C1 segment of cervical spinal cord (tissue), 14 donors: ENCODE measurements at regions not wholly inside any gene's neighbourhood (a gene's known extent, or its start where the extent isn't known, plus 50 kb on each side); places are given as distances from the start of the nearest gene placed in this dataset.
"Not testable (repeated sequence)": the region's sequence is repeated elsewhere in the genome, so short reads cannot be mapped to it uniquely, and the experiment has no call there.

Experiments
- DNase-seq, 14 donors: peaks; one replicate each; lab custom pipeline; 2025; lab: John Stamatoyannopoulos, UW

- DNase-seq = not testable (repeated sequence)
These were observed 124.3 kb downstream of the PTCHD1 start for GRCh38 chrX:23458957-23459356.

GRCh38 chrX:23465105-23465791 is 130.6 kb downstream of the PTCHD1 start:
- DNase-seq = no peak

GRCh38 chrX:23465985-23466384 is 131.3 kb downstream of the PTCHD1 start:
- no peak for DNase-seq

- no peak for DNase-seq
These were observed 143.4 kb downstream of the PTCHD1 start for GRCh38 chrX:23478056-23478455.

GRCh38 chrX:23478561-23478960 is 143.9 kb downstream of the PTCHD1 start:
- DNase-seq = no peak

- DNase-seq = no peak
These were observed 147.9 kb downstream of the PTCHD1 start for GRCh38 chrX:23482561-23482960.

- DNase-seq = no peak
These were observed 148.7 kb downstream of the PTCHD1 start for GRCh38 chrX:23483396-23483795.

GRCh38 chrX:23493941-23494374 is 159.3 kb downstream of the PTCHD1 start:
- DNase-seq = no peak

GRCh38 chrX:23494741-23495140 is 160.1 kb downstream of the PTCHD1 start:
- no peak for DNase-seq

- no peak for DNase-seq
These were observed 163.3 kb downstream of the PTCHD1 start for GRCh38 chrX:23497919-23498318.

GRCh38 chrX:23501974-23502373 is 165.3 kb upstream of the PRDX4 start:
- no peak for DNase-seq

- peak in 2 of 14 donors; percentile 3 to 40 for DNase-seq
These were observed 163.3 kb upstream of the PRDX4 start for GRCh38 chrX:23503835-23504539.

GRCh38 chrX:23504540-23504884 is 162.8 kb upstream of the PRDX4 start:
- DNase-seq = no peak

- DNase-seq = no peak
These were observed 162.4 kb upstream of the PRDX4 start for GRCh38 chrX:23504895-23505294.

GRCh38 chrX:23505531-23506303 is 161.6 kb upstream of the PRDX4 start:
- DNase-seq = no peak

- DNase-seq = no peak
These were observed 158.0 kb upstream of the PRDX4 start for GRCh38 chrX:23509256-23509655.

GRCh38 chrX:23511793-23512192 is 155.5 kb upstream of the PRDX4 start:
- peak in 1 of 14 donors; percentile 47 for DNase-seq

- peak in 1 of 14 donors; percentile 11 for DNase-seq
These were observed 154.2 kb upstream of the PRDX4 start for GRCh38 chrX:23513121-23513520.

GRCh38 chrX:23514082-23514481 is 153.2 kb upstream of the PRDX4 start:
- DNase-seq = peak in 1 of 14 donors; percentile 27

- no peak for DNase-seq
These were observed 152.3 kb upstream of the PRDX4 start for GRCh38 chrX:23515028-23515427.

GRCh38 chrX:23523026-23523657 is 144.2 kb upstream of the PRDX4 start:
- DNase-seq = not testable (repeated sequence)

GRCh38 chrX:23524467-23524866 is 142.8 kb upstream of the PRDX4 start:
- no peak for DNase-seq
